Stimulated activated naive CD8-positive, alpha-beta T cell treated with anti-CD3 and anti-CD28 coated beads, Interleukin-15, Interleukin-2, amounts not matched to agents 100 ng/mL and 50 ng/mL, for 24 hours (primary cell): ENCODE measurements at regions not wholly inside any gene's neighbourhood (a gene's known extent, or its start where the extent isn't known, plus 50 kb on each side); places are given as distances from the start of the nearest gene placed in this dataset.

ENCODE experiments used
- H3K27ac Mint-ChIP-seq: one replicate; pipeline ENCODE4 v1.8.0; 2021; ENCODE audit warnings: mild to moderate bottlenecking, mixed read lengths
- H3K27me3 Mint-ChIP-seq: one replicate; pipeline ENCODE4 v1.8.0; 2021; ENCODE audit warnings: mixed read lengths
- H3K36me3 Mint-ChIP-seq: one replicate; pipeline ENCODE4 v1.8.0; 2021; ENCODE audit warnings: low read depth, mixed read lengths
- H3K4me1 Mint-ChIP-seq: one replicate; pipeline ENCODE4 v1.8.0; 2021; ENCODE audit warnings: low read depth, mixed read lengths
- H3K4me3 Mint-ChIP-seq: one replicate; pipeline ENCODE4 v1.8.0; 2021; ENCODE audit warnings: mild to moderate bottlenecking, mixed read lengths
- H3K9me3 Mint-ChIP-seq: one replicate; pipeline ENCODE4 v1.8.0; 2021; ENCODE audit warnings: mixed read lengths

DNA sequence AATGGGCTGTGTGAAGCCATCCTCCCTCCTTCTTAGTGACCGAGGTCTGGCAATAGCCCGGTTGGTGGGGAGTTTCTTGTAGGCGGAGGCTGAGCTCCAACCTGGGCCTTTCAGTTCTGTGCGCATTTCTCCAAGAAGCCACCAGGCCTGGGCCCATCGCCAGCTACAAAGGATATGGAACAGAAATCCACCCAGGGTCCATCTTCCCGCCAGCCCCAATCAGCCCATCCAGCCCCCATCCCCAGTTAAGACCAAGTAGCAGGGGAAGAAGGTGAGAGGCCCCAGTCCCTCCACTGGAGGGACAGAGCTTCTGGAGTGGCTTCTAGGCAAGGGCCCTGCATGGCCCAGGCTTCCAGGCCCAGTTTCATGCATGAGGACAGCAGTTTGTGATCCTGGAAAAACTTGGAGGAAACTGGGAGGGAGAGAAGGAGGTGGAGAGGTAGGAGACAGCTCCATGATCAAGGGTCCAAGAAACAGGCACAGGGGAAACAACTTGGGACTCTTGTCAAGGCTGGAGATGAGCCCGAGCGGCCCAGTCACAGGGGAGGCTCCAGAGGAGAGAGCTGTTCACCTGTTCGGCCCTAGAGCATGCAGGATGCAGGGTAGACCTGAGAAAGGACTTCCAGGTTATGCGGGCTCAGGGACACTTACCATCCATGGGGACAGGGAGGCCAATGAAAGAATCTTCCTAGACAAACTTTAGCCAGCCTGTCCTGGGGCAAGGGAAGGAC, 261.2 kb downstream of the PTPRU start:
- no peaks in the 10 kb centered on the region for H3K36me3 Mint-ChIP-seq
- H3K4me1 Mint-ChIP-seq = no peaks in the 10 kb centered on the region
- no peak overlapping the region for H3K4me3 Mint-ChIP-seq
- H3K27me3 Mint-ChIP-seq = peaks cover 16% of the 10 kb centered on the region
- H3K27ac Mint-ChIP-seq = no peak overlapping the region
- H3K9me3 Mint-ChIP-seq = peaks cover 5% of the 10 kb centered on the region

DNA sequence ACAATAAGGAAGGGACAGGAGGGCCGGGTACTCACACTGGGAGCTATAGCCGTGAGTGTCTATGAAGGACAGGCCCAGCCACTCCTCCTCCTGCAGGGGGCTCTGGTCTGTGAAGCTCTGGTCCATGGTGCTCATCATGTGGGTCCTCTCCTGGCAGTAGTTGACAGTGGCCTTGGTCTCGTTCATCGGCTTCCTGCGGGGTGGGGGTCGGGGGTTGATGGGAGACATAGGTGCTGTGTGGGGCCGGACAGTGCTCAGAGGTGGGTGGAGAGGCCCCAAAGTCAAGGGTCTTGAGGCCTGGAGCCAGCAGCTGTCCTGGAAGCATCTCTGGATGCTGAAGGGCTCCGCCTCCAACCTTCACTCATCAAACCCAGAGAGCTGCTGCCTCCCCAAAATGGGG, 260.4 kb downstream of the PTPRU start:
- no peaks in the 10 kb centered on the region for H3K36me3 Mint-ChIP-seq
- H3K4me1 Mint-ChIP-seq = no peaks in the 10 kb centered on the region
- peaks cover 16% of the 10 kb centered on the region for H3K27me3 Mint-ChIP-seq
- H3K4me3 Mint-ChIP-seq = no peak overlapping the region
- H3K27ac Mint-ChIP-seq = no peak overlapping the region
- H3K9me3 Mint-ChIP-seq = peaks cover 5% of the 10 kb centered on the region

DNA sequence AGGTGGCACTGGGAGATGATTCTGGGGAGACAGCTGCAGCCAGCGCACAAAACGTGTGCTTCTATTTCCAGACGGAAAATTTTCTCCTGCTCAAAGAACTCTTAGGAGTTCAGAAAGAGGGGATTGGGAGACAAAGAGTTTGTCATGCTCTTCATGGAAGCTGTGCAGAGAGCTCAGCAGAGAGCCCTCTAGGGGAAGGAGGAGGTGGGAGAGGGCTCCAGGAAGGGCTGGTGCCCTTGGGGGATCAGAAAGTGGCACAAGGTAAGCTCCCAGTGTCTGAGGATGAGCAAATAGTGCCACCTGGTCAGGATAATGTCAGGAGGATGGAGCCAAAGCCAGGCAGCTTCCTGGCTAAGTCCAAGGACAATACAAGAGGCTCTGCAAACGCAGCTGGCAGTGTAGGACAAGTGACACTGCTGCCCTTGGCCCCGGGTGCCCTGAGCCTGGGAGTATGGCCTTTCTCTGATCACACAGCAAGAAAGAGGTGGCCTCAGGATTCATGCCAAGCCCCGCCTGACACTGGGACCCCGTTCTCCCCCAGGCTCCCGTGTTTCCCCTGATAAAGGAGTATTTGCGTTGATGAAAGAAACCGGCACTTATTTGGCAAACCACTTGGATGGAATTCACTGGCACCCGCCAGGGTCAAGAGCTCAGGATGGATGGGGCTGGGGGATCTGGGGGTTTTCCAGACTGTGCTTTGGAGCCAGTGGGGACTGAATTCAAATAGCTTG, 254.0 kb downstream of the PTPRU start:
- H3K27ac Mint-ChIP-seq = no peak overlapping the region
- H3K4me1 Mint-ChIP-seq = no peaks in the 10 kb centered on the region
- H3K36me3 Mint-ChIP-seq = no peaks in the 10 kb centered on the region
- H3K4me3 Mint-ChIP-seq = no peak overlapping the region
- no peaks in the 10 kb centered on the region for H3K9me3 Mint-ChIP-seq
- peaks cover 8% of the 10 kb centered on the region for H3K27me3 Mint-ChIP-seq

DNA sequence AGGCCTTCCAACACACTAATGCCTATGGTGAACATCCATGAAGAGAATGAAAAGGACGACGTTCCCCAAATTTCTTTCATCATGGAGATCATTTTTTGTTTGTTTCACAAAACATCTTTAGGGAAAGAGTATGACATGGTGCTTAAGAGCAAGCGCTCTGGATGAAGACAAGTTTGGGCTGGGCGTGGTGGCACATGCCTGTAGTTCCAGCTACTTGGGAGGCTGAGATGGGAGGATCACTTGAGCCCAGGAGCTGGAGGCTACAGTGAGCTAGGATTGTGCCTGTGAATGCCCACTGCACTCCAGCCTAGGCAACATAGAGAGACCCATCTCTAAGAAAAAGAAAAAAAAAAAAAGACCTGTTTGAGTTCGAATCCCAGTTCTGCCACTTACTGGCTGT, 253.1 kb downstream of the PTPRU start:
- H3K27me3 Mint-ChIP-seq = peaks cover 8% of the 10 kb centered on the region
- H3K4me3 Mint-ChIP-seq = no peak overlapping the region
- H3K36me3 Mint-ChIP-seq = no peaks in the 10 kb centered on the region
- H3K9me3 Mint-ChIP-seq = no peaks in the 10 kb centered on the region
- no peak overlapping the region for H3K27ac Mint-ChIP-seq
- H3K4me1 Mint-ChIP-seq = no peaks in the 10 kb centered on the region

GRCh38 chr1:29488794-29489311, 252.5 kb downstream of the PTPRU start:
- Mint-ChIP-seq H3K9me3 (no peaks in the 10 kb centered on the region), H3K27ac (no peak overlapping the region), H3K4me3 (no peak overlapping the region), H3K36me3 (no peaks in the 10 kb centered on the region), H3K27me3 (peaks cover 8% of the 10 kb centered on the region), H3K4me1 (no peaks in the 10 kb centered on the region)

- Mint-ChIP-seq H3K4me1 (no peaks in the 10 kb centered on the region), H3K36me3 (no peaks in the 10 kb centered on the region), H3K9me3 (no peaks in the 10 kb centered on the region), H3K27ac (no peak overlapping the region), H3K27me3 (peaks cover 8% of the 10 kb centered on the region), H3K4me3 (no peak overlapping the region)
Observed at GRCh38 chr1:29488086-29488793, 251.9 kb downstream of the PTPRU start.

DNA sequence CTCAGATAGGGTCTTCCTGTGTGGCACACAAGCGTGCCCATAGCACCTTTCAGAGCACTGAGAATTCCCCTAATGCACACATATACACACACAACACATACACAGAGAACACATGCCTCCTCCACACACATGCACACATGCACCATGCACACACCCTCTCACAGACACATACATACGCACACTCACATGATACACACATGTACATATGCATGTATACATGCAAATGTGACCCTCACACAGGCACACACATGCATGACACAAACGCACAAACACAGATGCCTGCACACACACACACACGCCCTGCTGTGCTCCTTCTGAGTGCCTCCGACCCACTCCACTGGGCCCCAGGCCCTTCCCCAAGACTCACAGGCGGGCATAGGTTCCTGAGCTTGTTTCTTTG, 251.0 kb downstream of the PTPRU start:
- no peaks in the 10 kb centered on the region for H3K9me3 Mint-ChIP-seq
- H3K27ac Mint-ChIP-seq = no peak overlapping the region
- H3K36me3 Mint-ChIP-seq = no peaks in the 10 kb centered on the region
- H3K27me3 Mint-ChIP-seq = peaks cover 13% of the 10 kb centered on the region
- no peak overlapping the region for H3K4me3 Mint-ChIP-seq
- H3K4me1 Mint-ChIP-seq = no peaks in the 10 kb centered on the region

DNA sequence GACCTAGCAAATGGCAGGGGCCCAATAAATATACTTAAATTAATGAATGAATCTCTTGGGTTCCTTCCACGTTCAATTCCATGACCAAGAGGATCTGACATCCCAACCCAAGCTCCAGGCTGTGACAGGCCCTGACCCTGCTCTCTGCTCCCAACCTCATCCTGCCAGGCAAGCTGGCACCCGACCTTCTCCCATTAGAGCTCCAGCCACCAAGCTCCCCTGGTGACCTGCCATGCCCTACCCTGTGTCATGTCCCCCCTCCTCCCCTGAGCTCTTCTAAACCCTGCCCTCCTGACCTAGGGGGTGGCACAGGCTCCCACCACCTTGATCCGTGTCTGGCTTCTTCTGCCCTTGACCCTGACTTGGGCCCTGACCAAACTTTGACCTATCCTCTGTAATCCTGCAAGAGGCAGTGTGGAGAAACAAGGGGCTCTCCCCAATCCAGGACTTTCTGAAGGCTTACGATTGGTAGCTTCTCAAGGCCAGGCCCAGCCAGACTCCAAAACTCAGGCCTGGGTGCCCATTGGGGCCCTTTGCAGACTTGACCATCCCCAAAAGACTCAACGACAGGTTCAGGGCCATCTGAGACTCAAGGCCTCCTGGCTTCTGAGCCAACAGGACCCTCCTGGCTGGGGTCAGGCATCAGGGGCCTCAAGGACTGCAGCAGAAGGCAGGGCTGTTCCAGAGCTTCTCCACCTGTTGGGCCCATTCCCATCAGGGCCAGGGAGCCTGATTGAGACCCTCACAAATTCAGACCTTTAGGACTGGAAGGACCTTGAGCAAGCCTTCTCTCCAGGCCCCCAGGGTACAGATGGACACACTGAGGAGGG, 249.0 kb downstream of the PTPRU start:
- Mint-ChIP-seq H3K9me3 (no peaks in the 10 kb centered on the region), H3K27ac (no peak overlapping the region), H3K4me3 (no peak overlapping the region), H3K27me3 (peaks cover 13% of the 10 kb centered on the region), H3K36me3 (no peaks in the 10 kb centered on the region), H3K4me1 (no peaks in the 10 kb centered on the region)

GRCh38 chr1:29482991-29483390, 246.7 kb downstream of the PTPRU start:
- no peaks in the 10 kb centered on the region for H3K36me3 Mint-ChIP-seq
- H3K27ac Mint-ChIP-seq = no peak overlapping the region
- no peaks in the 10 kb centered on the region for H3K4me1 Mint-ChIP-seq
- peaks cover 18% of the 10 kb centered on the region for H3K27me3 Mint-ChIP-seq
- no peak overlapping the region for H3K4me3 Mint-ChIP-seq
- no peaks in the 10 kb centered on the region for H3K9me3 Mint-ChIP-seq

DNA sequence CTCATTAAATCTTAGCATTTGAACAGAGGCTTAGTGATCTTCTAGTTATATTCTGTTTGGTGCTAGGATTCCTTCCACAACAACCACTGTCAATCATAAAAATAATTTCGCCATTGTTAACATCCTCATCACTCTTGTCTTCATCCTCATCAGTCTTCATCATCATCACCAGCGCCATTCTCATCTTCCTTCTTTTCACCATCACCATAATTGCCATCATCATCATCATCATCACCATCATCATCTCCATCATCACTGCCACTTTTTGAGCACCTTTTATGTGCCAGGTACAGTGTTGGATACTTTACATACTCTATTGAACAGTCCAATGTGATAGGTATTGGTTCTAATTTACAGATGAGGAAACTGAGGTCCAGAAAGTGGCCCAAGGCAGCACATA, 245.7 kb downstream of the PTPRU start:
- H3K27me3 Mint-ChIP-seq = peaks cover 23% of the 10 kb centered on the region
- no peaks in the 10 kb centered on the region for H3K36me3 Mint-ChIP-seq
- H3K4me3 Mint-ChIP-seq = no peak overlapping the region
- no peaks in the 10 kb centered on the region for H3K4me1 Mint-ChIP-seq
- H3K9me3 Mint-ChIP-seq = no peaks in the 10 kb centered on the region
- no peak overlapping the region for H3K27ac Mint-ChIP-seq

DNA sequence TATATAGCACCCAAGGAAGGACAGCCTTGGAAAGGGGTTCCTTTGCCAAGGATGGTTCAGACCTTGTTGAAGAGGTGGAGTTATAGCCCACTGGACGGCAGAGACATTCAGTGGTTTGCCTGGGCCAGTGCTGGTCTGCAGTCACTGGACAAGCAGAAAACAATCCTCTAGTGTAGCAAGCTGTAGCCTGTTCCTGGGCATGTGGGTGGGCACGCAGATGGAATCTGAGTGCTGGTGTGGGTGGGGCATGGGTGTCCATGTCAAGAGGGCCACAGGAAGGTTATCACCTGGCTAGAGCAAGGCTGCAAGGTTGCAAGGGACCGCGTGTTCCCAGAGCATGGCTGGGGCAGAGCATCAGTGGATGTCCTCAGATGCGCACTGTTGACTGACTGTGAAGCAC, 244.7 kb downstream of the PTPRU start:
- no peaks in the 10 kb centered on the region for H3K36me3 Mint-ChIP-seq
- H3K27me3 Mint-ChIP-seq = peaks cover 33% of the 10 kb centered on the region
- H3K27ac Mint-ChIP-seq = no peak overlapping the region
- no peak overlapping the region for H3K4me3 Mint-ChIP-seq
- no peaks in the 10 kb centered on the region for H3K4me1 Mint-ChIP-seq
- H3K9me3 Mint-ChIP-seq = no peaks in the 10 kb centered on the region

GRCh38 chr1:29478879-29479278, 242.6 kb downstream of the PTPRU start:
- no peak overlapping the region for H3K4me3 Mint-ChIP-seq
- H3K27ac Mint-ChIP-seq = no peak overlapping the region
- H3K9me3 Mint-ChIP-seq = no peaks in the 10 kb centered on the region
- no peaks in the 10 kb centered on the region for H3K4me1 Mint-ChIP-seq
- peaks cover 49% of the 10 kb centered on the region for H3K27me3 Mint-ChIP-seq
- no peaks in the 10 kb centered on the region for H3K36me3 Mint-ChIP-seq

DNA sequence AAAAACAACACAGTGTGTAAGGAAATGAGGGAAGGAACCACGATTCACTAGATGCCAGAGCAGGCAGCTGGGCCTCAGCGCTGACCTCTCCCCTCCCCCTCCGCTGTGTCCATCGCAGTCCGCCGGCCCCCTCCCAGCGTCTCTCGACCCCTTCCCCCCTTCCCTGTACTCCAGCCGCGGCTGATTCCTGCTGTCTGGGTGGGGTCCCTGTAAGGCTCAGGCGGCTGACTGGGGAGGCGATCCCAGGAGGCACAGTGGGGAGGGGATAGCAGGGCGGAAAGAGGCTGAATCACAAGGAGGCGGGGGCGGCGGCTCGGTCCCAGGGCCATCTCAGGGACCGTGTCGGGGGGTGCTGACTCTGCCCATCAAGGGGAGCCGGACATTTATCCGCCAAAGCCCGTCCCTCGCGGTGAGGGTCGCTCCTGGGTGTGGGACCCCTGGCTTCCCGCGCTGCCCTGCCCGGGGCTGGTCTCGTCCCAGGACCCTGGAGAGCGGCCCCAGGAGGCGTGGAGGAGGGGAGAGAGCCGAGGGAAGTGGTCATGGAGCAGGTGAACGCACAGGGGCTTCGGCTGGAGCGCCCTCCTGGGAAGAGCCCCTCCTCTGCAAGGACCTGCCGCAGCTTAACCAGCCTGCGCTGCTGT, 241.9 kb downstream of the PTPRU start:
- Mint-ChIP-seq H3K4me3 (no peak overlapping the region), H3K27ac (no peak overlapping the region), H3K4me1 (no peaks in the 10 kb centered on the region), H3K9me3 (no peaks in the 10 kb centered on the region), H3K27me3 (peaks cover 53% of the 10 kb centered on the region), H3K36me3 (no peaks in the 10 kb centered on the region)

DNA sequence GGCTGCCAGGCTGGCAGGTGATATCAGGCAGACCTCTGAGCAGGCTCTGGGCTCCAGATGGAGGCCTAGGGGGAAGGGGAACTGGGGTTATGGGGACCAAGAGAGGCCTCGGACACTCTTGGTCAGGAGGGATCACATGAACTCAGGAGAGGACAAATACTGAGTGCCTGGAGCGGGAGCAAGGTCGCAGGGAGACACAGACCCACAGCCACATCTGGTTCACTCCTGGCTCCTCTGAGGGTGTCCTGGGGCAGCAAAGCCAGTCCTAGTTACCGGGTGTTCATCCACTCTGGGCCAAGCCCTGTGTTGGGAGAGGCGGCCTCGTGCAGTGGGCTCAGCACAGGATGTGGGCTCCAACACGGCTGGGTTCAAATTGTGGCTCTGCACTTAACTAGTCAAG, 239.0 kb downstream of the PTPRU start:
- peaks cover 51% of the 10 kb centered on the region for H3K27me3 Mint-ChIP-seq
- H3K4me3 Mint-ChIP-seq = no peak overlapping the region
- H3K36me3 Mint-ChIP-seq = no peaks in the 10 kb centered on the region
- no peak overlapping the region for H3K27ac Mint-ChIP-seq
- no peaks in the 10 kb centered on the region for H3K9me3 Mint-ChIP-seq
- no peaks in the 10 kb centered on the region for H3K4me1 Mint-ChIP-seq
